ENCODE measurements at regions not wholly inside any gene's neighbourhood (a gene's known extent, or its start where the extent isn't known, plus 50 kb on each side); places are given as distances from the start of the nearest gene placed in this dataset.

- Histone ChIP-seq H4K20me1 (replicated peaks; ENCODE audit: control insufficient read depth, insufficient read depth, low read length) (no peaks in the 10 kb centered on the region), H2AFZ (ENCODE audit: low read depth, low read length) (no peak overlapping the region), H3K79me2 (ENCODE audit: control insufficient read depth, insufficient read depth, low read length) (no peaks in the 10 kb centered on the region), H3K4me3 (no peak overlapping the region), H3K9me3 (replicated peaks; ENCODE audit: control insufficient read depth, insufficient read depth, low read depth, low read length) (no peaks in the 10 kb centered on the region), H3K27me3 (ENCODE audit: control insufficient read depth in 2 of 2, insufficient read depth in 2 of 2, low read length in 2 of 2) (no peaks in the 10 kb centered on the region), H3K9ac (ENCODE audit: insufficient read depth in 1 of 2, low read depth in 2 of 2, low read length in 2 of 2) (no peak overlapping the region), H3K27ac (ENCODE audit: extremely low read depth, low read depth, low read length) (no peak overlapping the region), H3K9me1 (ENCODE audit: control insufficient read depth, insufficient read depth, low read length) (no peaks in the 10 kb centered on the region), H3K4me1 (replicated peaks in 1 of 2; ENCODE audit: control insufficient read depth in 2 of 2, insufficient read depth in 2 of 2, low read length in 2 of 2) (no peaks in the 10 kb centered on the region), H3K4me2 (ENCODE audit: insufficient read depth, low read length) (no peak overlapping the region), H3K36me3 (ENCODE audit: control insufficient read depth, insufficient read depth, low read length) (no peaks in the 10 kb centered on the region)
- in situ Hi-C loops (cut with MboI) = no loop called here
- no peak for ATAC-seq
- intact Hi-C loops (cut with micrococcal nuclease) = no loop called here
- BruUV-seq (replicated peaks) = no TSS peak
- ChIA-PET POLR2A (no interaction called here), CTCF (ENCODE audit: low intra/inter-chr PET ratio) (interaction anchor here (0.6 kb wide), 1 partner anchor 41 kb away, joined by 3 read pairs; no protein-coding TSS in a partner anchor)
- no peak for TF ChIP-seq BCLAF1 (IDR thresholded peaks at IDR 0.05; ENCODE audit: borderline replicate concordance in 1 of 2, control insufficient read depth in 1 of 2, low read depth in 2 of 2, low read length in 1 of 2)
- TF ChIP-seq ZNF146 (CRISPR knock-in tag; IDR thresholded peaks at IDR 0.05; ENCODE audit: unreplicated experiment) = no peak
- TF ChIP-seq DEAF1 (CRISPR knock-in tag; IDR thresholded peaks at IDR 0.05) = no peak
- TF ChIP-seq HBP1 (CRISPR knock-in tag; IDR thresholded peaks at IDR 0.05) = no peak
- FAIRE-seq = no peak
- no peak for DNase-seq (ENCODE audit: extremely low read depth in 1 of 4, low spot score in 3 of 4)
- WGBS (ENCODE audit: insufficient coverage, low coverage, missing lambda C conversion rate) = 10% methylated on average over 7 of the region's 7 CpGs
Measured at GRCh38 chr2:7816233-7816632, 865.6 kb upstream of the ID2 start.

Measured in K562 (cell line).